ENCODE measurements at regions not wholly inside any gene's neighbourhood (a gene's known extent, or its start where the extent isn't known, plus 50 kb on each side); places are given as distances from the start of the nearest gene placed in this dataset.

- Histone ChIP-seq H3K4me2 (ENCODE audit: insufficient read depth, insufficient read length, low read length) (no peak overlapping the region), H3K4ac (ENCODE audit: low read depth, low read length) (no peak overlapping the region), H2BK20ac (ENCODE audit: low read depth, low read length, poor library complexity, severe bottlenecking) (no peak overlapping the region), H2AFZ (ENCODE audit: low read length) (no peak overlapping the region), H3K9ac (ENCODE audit: extremely low read depth, insufficient read length, low read length) (no peak overlapping the region), H3K27me3 (ENCODE audit: insufficient read depth, low read length) (no peaks in the 10 kb centered on the region), H2BK15ac (ENCODE audit: low read depth, low read length) (no peak overlapping the region), H4K91ac (ENCODE audit: insufficient read length, low read depth, low read length) (no peak overlapping the region), H4K8ac (replicated peaks; ENCODE audit: insufficient read length, low read depth, low read length) (no peak overlapping the region), H3K9me3 (ENCODE audit: control insufficient read depth, low read depth, low read length) (no peaks in the 10 kb centered on the region), H3K18ac (ENCODE audit: insufficient read length, low read depth, low read length) (no peak overlapping the region), H3K23me2 (ENCODE audit: insufficient read length, low read depth, low read length, poor library complexity, severe bottlenecking) (no peaks in the 10 kb centered on the region), H2BK12ac (ENCODE audit: insufficient read length, low read depth, low read length) (no peak overlapping the region), H3K14ac (ENCODE audit: insufficient read depth, low read length) (no peak overlapping the region), H2BK5ac (ENCODE audit: insufficient read length, low read length) (no peak overlapping the region), H3K79me1 (ENCODE audit: insufficient read depth, low read depth, low read length, poor library complexity, severe bottlenecking) (no peaks in the 10 kb centered on the region), H3K27ac (ENCODE audit: insufficient read length, low read depth, low read length) (no peak overlapping the region), H3K4me1 (ENCODE audit: insufficient read depth, low read length) (no peaks in the 10 kb centered on the region), H3K23ac (ENCODE audit: insufficient read length, low read depth, low read length) (no peak overlapping the region), H4K20me1 (ENCODE audit: control insufficient read depth, insufficient read depth, insufficient read length) (no peaks in the 10 kb centered on the region), H4K5ac (ENCODE audit: insufficient read length, low read depth, low read length) (no peak overlapping the region), H3K79me2 (ENCODE audit: insufficient read depth, low read length) (no peaks in the 10 kb centered on the region), H2BK120ac (ENCODE audit: low read depth, low read length, poor library complexity, severe bottlenecking) (no peak overlapping the region), H3K56ac (ENCODE audit: insufficient read length, low read depth, low read length) (no peak overlapping the region), H2AK5ac (ENCODE audit: insufficient read length, low read length) (no peak overlapping the region), H3T11ph (ENCODE audit: low read length) (no peak overlapping the region)
- TF ChIP-seq, protein P1, sequence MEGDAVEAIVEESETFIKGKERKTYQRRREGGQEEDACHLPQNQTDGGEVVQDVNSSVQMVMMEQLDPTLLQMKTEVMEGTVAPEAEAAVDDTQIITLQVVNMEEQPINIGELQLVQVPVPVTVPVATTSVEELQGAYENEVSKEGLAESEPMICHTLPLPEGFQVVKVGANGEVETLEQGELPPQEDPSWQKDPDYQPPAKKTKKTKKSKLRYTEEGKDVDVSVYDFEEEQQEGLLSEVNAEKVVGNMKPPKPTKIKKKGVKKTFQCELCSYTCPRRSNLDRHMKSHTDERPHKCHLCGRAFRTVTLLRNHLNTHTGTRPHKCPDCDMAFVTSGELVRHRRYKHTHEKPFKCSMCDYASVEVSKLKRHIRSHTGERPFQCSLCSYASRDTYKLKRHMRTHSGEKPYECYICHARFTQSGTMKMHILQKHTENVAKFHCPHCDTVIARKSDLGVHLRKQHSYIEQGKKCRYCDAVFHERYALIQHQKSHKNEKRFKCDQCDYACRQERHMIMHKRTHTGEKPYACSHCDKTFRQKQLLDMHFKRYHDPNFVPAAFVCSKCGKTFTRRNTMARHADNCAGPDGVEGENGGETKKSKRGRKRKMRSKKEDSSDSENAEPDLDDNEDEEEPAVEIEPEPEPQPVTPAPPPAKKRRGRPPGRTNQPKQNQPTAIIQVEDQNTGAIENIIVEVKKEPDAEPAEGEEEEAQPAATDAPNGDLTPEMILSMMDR (conservative IDR thresholded peaks at IDR 0.05), result no peak
- WGBS (ENCODE audit: extremely low coverage, insufficient read length, low lambda C conversion rate), result no CpG with 5 or more reads among the region's 1 CpG
- no peaks in the 10 kb centered on the region for H3K4me1 Mint-ChIP-seq
- no peak for DNase-seq
- no peaks in the 10 kb centered on the region for H3K27me3 Mint-ChIP-seq (ENCODE audit: low read depth)
- no peak overlapping the region for H3K4me3 Mint-ChIP-seq
- H3K9me3 Mint-ChIP-seq, result 0 out of 5 replicates have a peak, but pooled peaks cover 0 to 2% of the 10 kb centered on the region in 2 experiments
- H3K27ac Mint-ChIP-seq, result no peak overlapping the region
- H3K36me3 Mint-ChIP-seq (ENCODE audit: insufficient read depth in 1 of 3, low read depth in 3 of 3), result peaks cover 0 to 3% (median 2%) of the 10 kb centered on the region in 3 experiments; a peak in 2 of 7 replicates
Observed at GRCh38 chr14:41034969-41035368, 571.7 kb upstream of the LRFN5 start.
